SK-N-SH treated with all-trans-retinoic acid at 6 μM for 48 hours (cell line): ENCODE measurements at regions not wholly inside any gene's neighbourhood (a gene's known extent, or its start where the extent isn't known, plus 50 kb on each side); places are given as distances from the start of the nearest gene placed in this dataset.

Experiments used
- GLIS3 ChIP-seq: fragments of 250-450 bp; sonication (Bioruptor Pico); IDR thresholded peaks from 2 replicates; pipeline ENCODE4 v1.5.0; 2020; ENCODE audit warnings: mild to moderate bottlenecking, moderate library complexity
- OSR1 ChIP-seq: fragments of 250-450 bp; sonication (Bioruptor Pico); IDR thresholded peaks from 2 replicates; pipeline ENCODE4 v1.8.0; 2022; ENCODE audit warnings: moderate library complexity, mild to moderate bottlenecking, inconsistent platforms
- PPARA ChIP-seq: fragments of 250-450 bp; sonication (Bioruptor Pico); IDR thresholded peaks from 2 replicates; pipeline ENCODE4 v1.5.0; 2020; ENCODE audit warnings: mild to moderate bottlenecking, borderline replicate concordance
- RARB ChIP-seq: fragments of 250-450 bp; sonication (Bioruptor Pico); IDR thresholded peaks from 2 replicates; pipeline ENCODE4 v1.8.0; 2021; ENCODE audit warnings: mild to moderate bottlenecking, moderate library complexity
- ZC3H10 ChIP-seq: fragments of 250-450 bp; sonication (Bioruptor Pico); IDR thresholded peaks from 2 replicates; pipeline ENCODE4 v1.5.1; 2021; ENCODE audit warnings: mild to moderate bottlenecking, moderate library complexity
- ZFP3 ChIP-seq: fragments of 250-450 bp; sonication (Bioruptor Pico); IDR thresholded peaks from 2 replicates; pipeline ENCODE4 v1.5.0; 2020; ENCODE audit warnings: mild to moderate bottlenecking, moderate library complexity
- ZNF70 ChIP-seq: fragments of 450-650 bp; formaldehyde crosslinking; IDR thresholded peaks from 2 replicates; pipeline ENCODE4 v1.5.0; 2020; ENCODE audit warnings: mild to moderate bottlenecking, moderate library complexity
- TF ChIP-seq, protein P1 (sequence below): fragments of 250-450 bp; sonication (Bioruptor Pico); IDR thresholded peaks from 2 replicates; pipeline ENCODE4 v1.5.1; 2020; ENCODE audit warnings: low read depth, mild to moderate bottlenecking, moderate library complexity

DNA sequence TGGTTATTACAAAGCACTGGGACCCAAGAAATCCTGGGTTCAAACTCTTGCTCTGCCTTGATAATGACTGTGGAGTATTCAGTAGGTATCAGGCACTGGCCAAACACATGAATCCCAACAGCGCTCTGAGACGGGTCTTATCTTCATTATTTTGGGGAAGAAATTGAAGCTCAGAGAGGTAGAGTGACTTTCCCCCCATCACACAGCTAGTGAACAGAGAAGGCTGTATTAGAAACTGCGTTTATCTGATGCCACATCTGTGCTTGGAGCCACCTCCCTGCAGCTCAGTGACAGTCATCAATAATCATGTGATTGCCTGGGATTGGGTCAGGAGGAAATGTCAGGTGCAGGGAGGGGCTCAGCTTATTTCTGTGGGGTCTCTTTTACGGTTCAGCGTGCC is 225.4 kb upstream of the LHX5 start:
- TF ChIP-seq RARB (no peak), ZC3H10 (CRISPR knock-in tag) (no peak), GLIS3 (CRISPR knock-in tag) (no peak), ZNF70 (no peak), ZFP3 (CRISPR knock-in tag) (no peak), PPARA (CRISPR knock-in tag) (no peak), OSR1 (no peak)
- TF ChIP-seq, protein P1, sequence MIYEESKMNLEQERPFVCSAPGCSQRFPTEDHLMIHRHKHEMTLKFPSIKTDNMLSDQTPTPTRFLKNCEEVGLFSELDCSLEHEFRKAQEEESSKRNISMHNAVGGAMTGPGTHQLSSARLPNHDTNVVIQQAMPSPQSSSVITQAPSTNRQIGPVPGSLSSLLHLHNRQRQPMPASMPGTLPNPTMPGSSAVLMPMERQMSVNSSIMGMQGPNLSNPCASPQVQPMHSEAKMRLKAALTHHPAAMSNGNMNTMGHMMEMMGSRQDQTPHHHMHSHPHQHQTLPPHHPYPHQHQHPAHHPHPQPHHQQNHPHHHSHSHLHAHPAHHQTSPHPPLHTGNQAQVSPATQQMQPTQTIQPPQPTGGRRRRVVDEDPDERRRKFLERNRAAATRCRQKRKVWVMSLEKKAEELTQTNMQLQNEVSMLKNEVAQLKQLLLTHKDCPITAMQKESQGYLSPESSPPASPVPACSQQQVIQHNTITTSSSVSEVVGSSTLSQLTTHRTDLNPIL (CRISPR knock-in tag): no peak
